Left ventricle myocardium superior (tissue), 1 donor: ENCODE measurements at regions not wholly inside any gene's neighbourhood (a gene's known extent, or its start where the extent isn't known, plus 50 kb on each side); places are given as distances from the start of the nearest gene placed in this dataset.
A peak's percentile ranks its signal among the peaks of the same experiment; 100 is the strongest.
"Not testable (repeated sequence)": the region's sequence is repeated elsewhere in the genome, so short reads cannot be mapped to it uniquely, and the experiment has no call there.

Experiments
- ATAC-seq: fragments of 200-7000 bp; cut with Tn5 transposase; one replicate; pipeline ENCODE4 v1.9.1; 2020; ENCODE audit warnings: mild to moderate bottlenecking, moderate library complexity
- DNase-seq: peaks from one replicate; pipeline ENCODE4 v3.0.0-alpha.2; 2020
- intact Hi-C: fragments of 100-400 bp; cut with micrococcal nuclease; formaldehyde crosslinking; loops from one replicate; pipeline ENCODE4 v1.11.0; 2022
- donor health status: DM: no; HTN: yes; CAD: no; lungs with severe emphysema.

DNA sequence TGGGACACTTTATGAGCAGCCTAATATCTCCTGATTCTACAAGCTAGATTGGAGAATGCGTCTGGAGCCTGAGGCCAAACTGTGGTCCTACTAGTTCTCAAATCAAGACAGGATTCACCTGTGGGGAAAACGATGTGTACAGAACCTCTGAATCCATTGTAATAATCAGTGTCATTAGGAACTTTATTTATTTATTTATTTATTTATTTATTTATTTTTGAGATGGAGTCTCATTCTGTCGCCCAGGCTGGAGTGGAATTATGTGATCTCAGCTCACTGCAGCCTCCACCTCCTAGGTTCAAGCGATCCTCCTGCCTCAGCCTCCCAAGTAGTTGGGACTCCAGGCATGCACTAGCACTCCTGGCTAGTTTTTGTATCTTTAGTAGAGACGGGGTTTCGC, 52.6 kb upstream of the KIF26B start:
- DNase-seq, intact Hi-C loops, ATAC-seq: not testable (repeated sequence)

DNA sequence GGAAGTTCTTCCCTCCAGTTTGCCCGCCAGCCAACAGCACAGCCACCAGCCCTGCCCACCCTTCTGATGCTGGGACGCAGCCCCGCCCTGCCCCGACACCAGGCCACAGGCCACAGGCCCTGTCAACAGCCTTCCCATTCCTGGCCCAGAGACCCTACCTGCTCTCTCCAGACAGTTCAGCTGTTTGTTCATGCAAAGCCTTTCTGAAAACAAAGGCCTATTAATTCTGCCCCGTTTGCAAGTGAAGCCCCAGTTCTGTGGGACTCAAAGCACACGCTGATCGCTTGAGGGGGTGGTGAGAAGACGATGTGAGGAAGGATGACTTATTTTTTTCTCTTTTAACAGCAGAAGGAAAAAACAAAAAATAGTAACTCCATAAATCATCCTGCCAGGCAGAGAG, 55.4 kb upstream of the KIF26B start:
- no peak for ATAC-seq
- intact Hi-C loops: no loop called here
- no peak for DNase-seq

GRCh38 chr1:245098924-245099323, 55.9 kb upstream of the KIF26B start:
- intact Hi-C loops: no loop called here
- ATAC-seq (no peak), DNase-seq (no peak)

DNA sequence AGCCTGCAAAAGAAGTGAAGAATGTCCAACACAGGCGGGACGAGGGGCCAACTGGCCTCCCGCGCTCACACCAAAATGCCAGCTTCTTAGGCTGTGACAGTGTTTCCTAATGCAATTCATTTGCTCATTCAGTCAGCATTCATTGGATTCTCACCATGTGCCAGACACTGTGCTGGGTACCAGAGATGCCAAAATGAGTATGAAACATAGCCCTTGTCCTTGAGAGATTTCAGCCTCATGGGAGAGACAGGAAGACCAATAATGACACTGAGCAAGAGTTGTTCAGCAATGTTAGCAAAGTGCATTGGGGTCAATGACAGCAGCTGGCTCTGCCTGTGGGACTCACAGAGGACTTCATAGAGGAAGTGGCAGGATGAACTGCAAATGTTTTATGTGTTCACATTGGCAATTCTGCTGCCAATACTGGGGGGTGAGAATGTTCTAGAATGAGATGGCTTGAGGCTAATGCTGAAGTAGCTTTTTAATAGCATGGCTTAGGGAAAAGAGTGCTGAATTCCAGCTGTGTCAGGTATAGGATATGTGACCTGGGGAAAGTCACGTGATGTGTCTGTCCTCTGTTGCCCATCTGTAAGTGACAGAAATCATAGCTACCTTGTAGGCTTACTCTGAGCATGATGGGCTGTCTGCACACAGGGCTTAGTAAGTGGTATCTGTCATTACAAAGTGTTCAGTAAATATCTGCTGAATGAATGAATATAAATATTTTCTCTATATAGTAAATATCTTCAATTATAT, 58.3 kb upstream of the KIF26B start:
- DNase-seq (no peak), ATAC-seq (no peak)
- intact Hi-C loops: no loop called here

DNA sequence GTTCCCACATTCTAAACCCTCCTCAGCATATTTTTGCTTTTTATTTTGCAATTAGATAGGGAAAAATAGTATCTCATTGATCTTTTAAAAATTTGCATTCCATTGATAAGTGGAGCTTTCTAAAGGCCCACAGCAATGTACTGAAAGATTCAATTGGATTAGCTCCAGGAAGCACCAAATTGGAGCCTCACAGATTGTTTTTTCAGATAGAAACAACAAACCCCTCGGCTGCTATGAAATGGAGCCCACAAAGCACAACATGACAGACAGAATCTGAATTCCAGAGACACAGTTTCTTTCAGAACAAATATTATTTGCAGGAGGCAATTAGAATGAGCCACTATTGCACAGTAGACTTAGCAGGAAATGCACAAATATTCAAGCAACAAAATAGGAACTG, 58.9 kb upstream of the KIF26B start:
- intact Hi-C loops: no loop called here
- ATAC-seq: no peak
- no peak for DNase-seq

DNA sequence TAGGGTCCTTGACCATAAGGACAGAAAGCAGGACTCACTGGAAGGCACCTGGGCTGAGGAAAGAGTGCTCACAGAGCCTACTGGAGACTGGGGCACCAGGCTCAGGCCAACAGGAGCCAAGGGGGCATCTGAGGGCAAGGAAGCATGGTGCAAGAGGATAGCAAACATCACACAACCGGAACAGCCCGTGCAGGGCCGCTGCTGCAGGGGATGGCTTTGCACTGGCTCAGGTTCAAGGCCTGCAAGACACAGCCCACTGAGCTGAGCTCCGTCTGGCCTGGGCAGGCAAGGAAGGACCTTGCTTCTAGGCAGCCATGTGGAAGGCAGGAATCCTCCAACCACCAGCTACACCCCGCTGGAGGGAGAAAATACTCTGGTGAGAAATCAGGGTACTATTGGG, 59.8 kb upstream of the KIF26B start:
- intact Hi-C loops: no loop called here
- no peak for DNase-seq
- no peak for ATAC-seq

- intact Hi-C loops: no loop called here
- DNase-seq (no peak), ATAC-seq (no peak)
These were observed 60.7 kb upstream of the KIF26B start for GRCh38 chr1:245094092-245094491.

DNA sequence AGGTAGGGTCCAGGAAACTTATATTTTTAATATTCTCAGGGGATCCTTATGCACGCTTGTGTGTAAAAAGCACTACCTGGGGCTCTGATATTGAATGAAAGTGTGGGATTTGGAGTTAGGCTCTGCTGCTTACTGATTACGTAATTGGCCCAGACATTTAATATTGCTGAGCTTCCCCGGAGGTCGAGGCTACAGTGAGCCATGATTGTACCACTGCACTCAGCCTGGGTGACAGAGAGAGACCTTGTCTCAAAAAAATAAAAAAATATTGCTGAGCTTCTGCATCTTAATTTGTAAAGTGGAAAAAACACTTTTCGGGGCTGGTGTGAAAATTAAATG, 62.2 kb upstream of the KIF26B start:
- ATAC-seq: no peak
- no peak for DNase-seq
- intact Hi-C loops: no loop called here

- ATAC-seq (peak; percentile 43), DNase-seq (no peak)
- intact Hi-C loops: no loop called here
These were observed 62.8 kb upstream of the KIF26B start for GRCh38 chr1:245091818-245092637.

GRCh38 chr1:245091171-245091621, 63.6 kb upstream of the KIF26B start:
- intact Hi-C loops: no loop called here
- ATAC-seq (no peak), DNase-seq (no peak)

DNA sequence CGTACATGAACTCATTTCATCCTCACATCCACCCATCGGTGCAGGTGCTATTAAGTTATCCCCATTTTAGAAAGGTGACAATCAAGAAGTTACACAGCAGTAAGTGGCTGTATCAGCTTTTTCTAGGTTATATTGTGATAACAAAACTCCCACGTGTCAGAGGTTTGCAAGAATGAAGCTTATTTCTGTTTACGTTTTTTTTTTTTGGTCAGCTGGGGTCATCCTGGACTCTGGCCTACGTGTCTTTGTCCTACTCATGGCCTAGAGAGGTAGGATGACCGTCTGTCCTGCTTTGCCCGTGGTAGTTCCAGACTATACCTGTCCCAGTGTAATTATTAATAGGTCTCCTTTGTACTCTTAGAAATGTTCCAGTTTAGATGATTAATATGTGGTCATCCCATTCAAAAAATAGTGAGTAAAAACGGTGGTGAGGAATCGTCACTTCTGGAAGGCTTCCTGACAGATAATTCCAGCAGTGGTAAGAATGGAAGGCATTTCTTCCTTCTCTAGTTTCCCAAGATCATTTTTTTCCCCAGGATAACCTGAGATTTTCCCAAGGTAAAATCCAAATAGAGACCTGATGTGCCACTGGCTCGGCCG, 64.2 kb upstream of the KIF26B start:
- ATAC-seq (no peak), DNase-seq (no peak)
- intact Hi-C loops: no loop called here

GRCh38 chr1:245087723-245088122, 67.1 kb upstream of the KIF26B start:
- no peak for ATAC-seq
- intact Hi-C loops: no loop called here
- no peak for DNase-seq

GRCh38 chr1:245086389-245086969, 68.3 kb upstream of the KIF26B start:
- intact Hi-C loops: no loop called here
- ATAC-seq: no peak

DNA sequence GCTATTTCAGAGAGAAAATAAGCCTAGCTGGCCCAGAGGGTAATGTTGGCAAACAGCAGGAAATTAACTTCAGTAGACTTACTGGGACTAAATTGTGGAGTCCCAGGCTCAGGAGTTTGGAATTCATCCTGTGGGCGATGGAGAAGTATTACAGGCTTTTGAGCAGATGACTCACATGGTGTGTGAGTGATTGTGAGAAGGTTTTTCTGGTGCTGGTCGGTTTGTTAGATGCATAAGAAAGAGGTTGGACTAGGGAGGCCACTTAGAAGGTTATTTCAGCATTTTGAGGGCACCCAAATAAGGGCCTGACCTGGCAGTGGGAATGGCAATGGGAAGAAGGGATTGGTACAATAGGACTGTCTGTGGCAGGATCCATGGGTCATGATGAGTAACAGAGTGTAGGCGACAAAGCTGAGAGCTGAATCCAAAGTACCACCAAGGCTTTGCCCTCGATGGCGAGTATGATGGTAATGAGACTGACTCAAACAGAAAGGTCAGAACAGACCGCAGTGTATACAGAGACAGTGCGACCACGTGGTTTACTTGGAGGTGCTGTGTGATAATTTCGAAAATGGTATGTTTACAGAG, 69.2 kb upstream of the KIF26B start:
- intact Hi-C loops: no loop called here
- DNase-seq (no peak), ATAC-seq (no peak)

More at GRCh38 chr1:245086389-245086969, 68.3 kb upstream of the KIF26B start:
- no peak for DNase-seq

- DNase-seq: no peak
- ATAC-seq: no peak
- intact Hi-C loops: no loop called here
These were observed 70.2 kb upstream of the KIF26B start for GRCh38 chr1:245084551-245084950.

DNA sequence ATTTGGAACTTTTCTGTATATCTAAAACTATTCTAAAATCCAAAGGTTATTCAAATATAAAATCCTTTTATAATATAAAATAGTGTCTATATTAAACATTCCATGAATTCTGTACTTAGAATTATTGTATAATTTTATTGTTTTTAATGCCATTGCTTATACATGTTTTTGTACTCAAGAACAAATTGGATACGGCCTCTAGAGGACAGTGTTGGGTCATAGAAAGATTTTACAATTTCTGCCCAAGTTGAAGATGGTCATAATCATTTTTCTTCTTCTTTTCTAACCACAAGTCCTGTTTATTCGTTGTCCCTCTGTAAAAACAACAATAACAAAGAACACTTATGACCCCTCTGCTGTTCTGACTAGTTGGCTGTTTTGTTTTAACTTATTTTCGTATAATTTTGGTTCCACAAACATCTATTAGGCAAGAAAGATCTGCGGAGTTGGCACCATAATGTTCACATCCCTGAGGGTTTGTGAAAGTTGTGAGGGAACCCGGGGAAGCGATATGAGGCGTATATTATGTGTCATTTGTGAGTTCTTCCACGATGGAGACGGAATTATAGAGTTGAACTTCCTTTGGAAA, 75.7 kb upstream of the KIF26B start:
- no peak for ATAC-seq
- no peak for DNase-seq
- intact Hi-C loops: no loop called here

DNA sequence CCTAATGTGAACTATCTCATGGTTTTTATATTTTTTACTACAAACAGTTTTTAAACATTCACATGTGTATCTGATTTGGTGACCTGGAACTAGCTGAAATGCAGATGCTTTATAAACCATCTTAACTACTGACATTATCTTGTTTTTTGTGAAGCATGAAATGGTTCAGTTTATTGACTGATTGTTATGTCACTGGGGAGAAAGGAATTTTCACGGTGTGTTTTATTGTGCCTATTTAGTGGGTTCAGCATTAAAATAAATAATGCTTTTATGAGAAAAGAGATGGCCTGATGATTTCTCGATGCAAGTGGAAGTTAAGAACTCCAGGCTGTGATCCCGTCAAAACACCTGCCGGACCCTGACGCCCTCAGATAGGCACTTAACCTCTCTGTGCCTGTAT, 79.9 kb upstream of the KIF26B start:
- ATAC-seq: no peak
- no peak for DNase-seq
- intact Hi-C loops: no loop called here

- DNase-seq (no peak), ATAC-seq (no peak)
- intact Hi-C loops: no loop called here
These were observed 80.5 kb upstream of the KIF26B start for GRCh38 chr1:245074232-245074747.
